Calu3 (cell line): ENCODE measurements at regions not wholly inside any gene's neighbourhood (a gene's known extent, or its start where the extent isn't known, plus 50 kb on each side); places are given as distances from the start of the nearest gene placed in this dataset.

Source experiments
- BruUV-seq: library from RNA; stranded (reverse); fragments of 400-500 nt; replicated peaks from 2 replicates; lab custom pipeline; 2021; lab: Mats Ljungman, UMichigan
- CTCF ChIA-PET: fragments of 300-600 bp; sonication (Branson Sonifier 250); formaldehyde crosslinking; loops from one replicate; lab custom pipeline; 2022; ENCODE audit warnings: antibody characterized with exemption; lab: Charles Lee
- DNase-seq: peaks from one replicate; pipeline ENCODE4 v3.0.0; 2022
- H3K27ac Mint-ChIP-seq: one replicate; pipeline ENCODE4 v1.8.0; 2022; ENCODE audit warnings: mixed read lengths; ENCODE audit not compliant: unreplicated experiment
- H3K27me3 Mint-ChIP-seq: one replicate; pipeline ENCODE4 v1.8.0; 2022; ENCODE audit warnings: mixed read lengths; ENCODE audit not compliant: unreplicated experiment
- H3K36me3 Mint-ChIP-seq: one replicate; pipeline ENCODE4 v1.8.0; 2022; ENCODE audit warnings: mild to moderate bottlenecking, moderate library complexity, mixed read lengths; ENCODE audit not compliant: insufficient read depth, unreplicated experiment
- H3K4me1 Mint-ChIP-seq: one replicate; pipeline ENCODE4 v1.8.0; 2022; ENCODE audit warnings: mild to moderate bottlenecking, low read depth, mixed read lengths; ENCODE audit not compliant: unreplicated experiment
- H3K4me3 Mint-ChIP-seq: one replicate; pipeline ENCODE4 v1.8.0; 2022; ENCODE audit warnings: mild to moderate bottlenecking, low read depth, moderate library complexity, mixed read lengths; ENCODE audit not compliant: unreplicated experiment
- H3K9me3 Mint-ChIP-seq: one replicate; pipeline ENCODE4 v1.8.0; 2022; ENCODE audit warnings: low read depth, mixed read lengths; ENCODE audit not compliant: unreplicated experiment
- intact Hi-C: fragments of 100-400 bp; cut with micrococcal nuclease; formaldehyde crosslinking; loops from one replicate; pipeline ENCODE4 v1.10.0; 2022; ENCODE audit not compliant: unreplicated experiment
- TF ChIP-seq, protein P1 (sequence below): fragments of 200-600 bp; IDR thresholded peaks from one replicate; pipeline ENCODE4 v1.8.0; 2022; ENCODE audit warnings: antibody characterized with exemption; ENCODE audit not compliant: unreplicated experiment

DNA sequence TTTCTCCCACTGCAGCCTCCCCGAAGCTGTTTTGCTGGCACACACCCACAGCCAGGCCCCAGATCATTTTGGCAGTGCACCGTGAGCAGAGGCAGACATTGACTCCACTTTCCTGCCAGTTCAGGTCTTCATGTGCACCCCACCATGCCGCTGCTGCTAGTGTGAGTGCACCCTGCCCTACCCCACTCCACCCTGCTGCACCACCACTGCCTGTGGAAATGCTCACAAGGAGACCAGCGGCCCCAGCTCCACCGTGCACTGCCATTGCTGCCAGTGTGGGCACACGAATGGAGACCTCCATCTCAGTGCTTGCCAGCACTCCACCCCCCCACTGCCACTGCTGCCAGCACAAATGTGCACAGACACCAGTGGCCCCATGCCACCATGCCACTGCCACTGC, 277.6 kb upstream of the ZC4H2 start:
- intact Hi-C loops: no loop called here
- TF ChIP-seq, protein P1, sequence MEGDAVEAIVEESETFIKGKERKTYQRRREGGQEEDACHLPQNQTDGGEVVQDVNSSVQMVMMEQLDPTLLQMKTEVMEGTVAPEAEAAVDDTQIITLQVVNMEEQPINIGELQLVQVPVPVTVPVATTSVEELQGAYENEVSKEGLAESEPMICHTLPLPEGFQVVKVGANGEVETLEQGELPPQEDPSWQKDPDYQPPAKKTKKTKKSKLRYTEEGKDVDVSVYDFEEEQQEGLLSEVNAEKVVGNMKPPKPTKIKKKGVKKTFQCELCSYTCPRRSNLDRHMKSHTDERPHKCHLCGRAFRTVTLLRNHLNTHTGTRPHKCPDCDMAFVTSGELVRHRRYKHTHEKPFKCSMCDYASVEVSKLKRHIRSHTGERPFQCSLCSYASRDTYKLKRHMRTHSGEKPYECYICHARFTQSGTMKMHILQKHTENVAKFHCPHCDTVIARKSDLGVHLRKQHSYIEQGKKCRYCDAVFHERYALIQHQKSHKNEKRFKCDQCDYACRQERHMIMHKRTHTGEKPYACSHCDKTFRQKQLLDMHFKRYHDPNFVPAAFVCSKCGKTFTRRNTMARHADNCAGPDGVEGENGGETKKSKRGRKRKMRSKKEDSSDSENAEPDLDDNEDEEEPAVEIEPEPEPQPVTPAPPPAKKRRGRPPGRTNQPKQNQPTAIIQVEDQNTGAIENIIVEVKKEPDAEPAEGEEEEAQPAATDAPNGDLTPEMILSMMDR: no peak
- CTCF ChIA-PET: no interaction called here
- Mint-ChIP-seq H3K4me1 (no peaks in the 10 kb centered on the region), H3K9me3 (peaks cover 7% of the 10 kb centered on the region), H3K36me3 (no peaks in the 10 kb centered on the region), H3K27me3 (no peaks in the 10 kb centered on the region), H3K4me3 (no peak overlapping the region), H3K27ac (no peak overlapping the region)
- DNase-seq: no peak
- BruUV-seq: no TSS peak

DNA sequence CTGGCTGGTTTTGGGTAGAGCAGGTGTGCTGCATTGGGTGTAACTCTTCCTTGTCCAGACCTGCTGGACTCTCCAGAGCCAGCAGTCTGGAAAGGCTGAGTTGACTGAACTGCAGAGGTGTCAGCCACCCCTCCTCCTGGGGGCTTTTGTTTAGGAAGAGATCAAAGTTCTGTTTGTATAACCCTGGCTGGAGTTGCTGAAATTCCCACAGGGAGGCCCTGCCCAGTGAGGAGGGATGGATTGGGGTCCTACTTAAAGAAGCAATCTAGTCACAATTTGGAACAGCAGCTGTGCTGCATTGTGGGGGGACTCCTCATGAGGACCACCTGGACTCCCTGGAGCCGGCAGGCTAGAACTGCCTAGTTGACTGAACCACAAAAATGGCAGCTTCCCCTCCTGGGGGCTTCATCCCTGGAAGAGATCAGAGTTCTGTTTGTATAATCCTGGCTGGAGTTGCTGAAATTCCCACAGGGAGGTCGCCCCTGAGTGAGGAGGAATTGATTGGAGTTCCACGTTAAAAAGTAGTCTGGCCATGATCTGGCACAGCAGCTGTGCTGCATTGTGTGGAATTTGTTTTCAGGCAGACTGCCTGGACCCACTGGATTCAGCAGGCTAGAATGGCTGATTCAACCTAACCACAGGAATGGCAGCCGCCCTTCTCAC, 264.9 kb upstream of the ZC4H2 start:
- TF ChIP-seq, protein P1: no peak
- no peaks in the 10 kb centered on the region for H3K4me1 Mint-ChIP-seq
- no TSS peak for BruUV-seq
- CTCF ChIA-PET: no interaction called here
- no peak for DNase-seq
- peaks cover 6% of the 10 kb centered on the region for H3K9me3 Mint-ChIP-seq
- H3K4me3 Mint-ChIP-seq: no peak overlapping the region
- no peaks in the 10 kb centered on the region for H3K36me3 Mint-ChIP-seq
- no peaks in the 10 kb centered on the region for H3K27me3 Mint-ChIP-seq
- H3K27ac Mint-ChIP-seq: no peak overlapping the region
- intact Hi-C loops: no loop called here

DNA sequence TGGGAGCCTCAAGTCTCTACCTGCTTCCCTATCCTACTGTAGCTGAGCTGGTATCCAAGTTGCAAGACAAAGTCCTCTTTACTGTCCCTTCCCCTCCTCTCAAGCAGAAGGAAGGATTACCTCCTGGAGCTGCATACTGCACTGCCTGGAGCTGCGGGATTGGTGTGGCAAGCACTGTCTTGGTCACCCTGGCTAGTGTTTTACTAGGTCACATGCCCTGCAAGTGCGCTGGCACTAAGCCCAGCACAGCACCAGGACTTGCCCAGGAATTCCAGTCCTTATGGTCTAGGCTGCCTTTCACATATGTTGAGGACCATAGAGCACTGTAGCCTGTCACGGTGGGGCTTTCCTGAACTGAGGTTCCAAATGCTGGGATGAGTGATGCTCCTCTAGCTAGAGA, 227.3 kb upstream of the ZC4H2 start:
- CTCF ChIA-PET: no interaction called here
- Mint-ChIP-seq H3K27me3 (no peaks in the 10 kb centered on the region), H3K27ac (no peak overlapping the region), H3K9me3 (peaks cover 7% of the 10 kb centered on the region), H3K4me1 (no peaks in the 10 kb centered on the region), H3K4me3 (no peak overlapping the region), H3K36me3 (no peaks in the 10 kb centered on the region)
- intact Hi-C loops: no loop called here
- TF ChIP-seq, protein P1: no peak
- DNase-seq: no peak
- no TSS peak for BruUV-seq

- H3K4me3 Mint-ChIP-seq: no peak overlapping the region
- DNase-seq: peak; percentile 37
- TF ChIP-seq, protein P1: no peak
- BruUV-seq: no TSS peak
- no peaks in the 10 kb centered on the region for H3K4me1 Mint-ChIP-seq
- H3K27me3 Mint-ChIP-seq: no peaks in the 10 kb centered on the region
- no peak overlapping the region for H3K27ac Mint-ChIP-seq
- no peaks in the 10 kb centered on the region for H3K36me3 Mint-ChIP-seq
- intact Hi-C loops: no loop called here
- CTCF ChIA-PET: no interaction called here
- peaks cover 11% of the 10 kb centered on the region for H3K9me3 Mint-ChIP-seq
Observed at GRCh38 chrX:65196758-65197360, 220.6 kb upstream of the ZC4H2 start.
